ELR (cell line): ENCODE measurements at regions not wholly inside any gene's neighbourhood (a gene's known extent, or its start where the extent isn't known, plus 50 kb on each side); places are given as distances from the start of the nearest gene placed in this dataset.
"Not testable (repeated sequence)": the region's sequence is repeated elsewhere in the genome, so short reads cannot be mapped to it uniquely, and the experiment has no call there.

ENCODE experiments used
- DNase-seq: peaks from one replicate; pipeline ENCODE4 v3.0.0-alpha.2; 2015; ENCODE audit warnings: low read depth

DNA sequence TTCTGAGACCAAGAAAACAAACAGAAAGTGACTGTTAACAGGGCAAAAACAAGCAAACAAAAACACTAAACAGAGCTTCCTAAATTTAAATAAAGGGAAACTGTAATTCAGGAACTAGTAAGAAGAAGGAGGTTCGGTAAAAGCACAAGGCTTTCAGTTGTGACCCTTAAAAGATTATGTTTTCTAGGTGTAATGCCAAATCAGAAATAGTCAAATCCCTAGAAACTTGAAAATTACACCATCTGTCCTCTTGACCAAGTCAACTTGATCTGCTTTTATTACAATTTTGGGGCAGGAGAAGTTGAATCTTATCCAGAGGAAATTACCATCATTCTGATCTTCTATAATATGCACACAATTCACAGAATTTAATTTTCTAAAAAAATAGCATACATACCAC is 754.0 kb upstream of the ADGRL4 start:
- no peak for DNase-seq

DNA sequence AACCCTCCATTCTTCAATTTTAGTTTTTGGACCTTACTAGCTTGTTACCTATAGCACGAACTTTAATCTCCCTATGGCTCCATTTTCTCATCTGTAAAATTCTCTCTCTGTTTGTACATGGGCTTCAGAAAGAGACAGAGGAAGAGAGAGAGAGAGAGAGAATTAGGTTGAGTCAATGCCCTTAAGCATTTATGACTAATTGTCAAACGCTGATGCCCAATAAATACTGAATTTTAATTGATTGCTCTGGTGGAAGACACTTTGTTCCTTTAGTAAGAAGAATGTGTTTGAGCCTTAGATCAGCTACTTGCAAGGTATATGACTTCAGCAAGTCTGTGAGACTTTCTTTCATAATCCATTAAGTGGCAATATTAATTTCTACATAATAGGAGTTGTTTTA is 743.1 kb upstream of the ADGRL4 start:
- DNase-seq = peak; percentile 52

DNA sequence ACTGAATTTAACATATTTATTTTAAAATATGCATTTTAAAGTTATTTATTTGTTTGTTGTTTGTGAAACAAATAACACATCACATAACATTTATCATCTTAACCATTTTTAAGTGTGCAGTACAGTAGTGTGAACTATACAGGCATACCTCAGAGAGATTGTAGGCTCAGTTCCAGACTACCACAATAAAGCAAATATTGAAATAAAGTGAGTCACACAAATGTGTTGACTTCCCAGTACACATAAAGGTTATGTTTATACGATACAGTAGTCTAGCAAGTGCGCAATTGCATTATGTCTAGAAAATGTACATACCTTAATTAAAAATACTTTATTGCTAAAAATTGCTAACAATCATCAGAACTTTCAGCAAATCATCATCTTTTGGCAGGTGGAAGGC is 739.4 kb upstream of the ADGRL4 start:
- no peak for DNase-seq

DNA sequence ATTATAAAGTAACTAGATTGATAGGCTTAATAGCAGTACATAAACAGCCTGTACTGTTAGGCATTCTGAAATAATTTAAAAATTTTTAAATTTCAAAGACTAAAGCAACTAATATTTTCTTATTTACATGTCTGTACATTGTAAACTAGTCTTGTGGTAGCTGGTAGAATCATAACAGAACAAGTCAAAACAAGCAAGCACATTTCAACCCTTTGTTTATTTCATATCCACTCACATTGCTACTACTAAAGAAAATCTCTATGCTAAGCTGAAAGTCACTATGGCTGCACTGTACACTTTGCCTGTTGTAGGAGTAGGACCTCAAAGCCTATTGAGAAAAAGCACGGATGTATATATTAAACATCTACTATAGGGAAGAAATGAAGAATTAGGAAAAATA is 738.2 kb upstream of the ADGRL4 start:
- DNase-seq = no peak

DNA sequence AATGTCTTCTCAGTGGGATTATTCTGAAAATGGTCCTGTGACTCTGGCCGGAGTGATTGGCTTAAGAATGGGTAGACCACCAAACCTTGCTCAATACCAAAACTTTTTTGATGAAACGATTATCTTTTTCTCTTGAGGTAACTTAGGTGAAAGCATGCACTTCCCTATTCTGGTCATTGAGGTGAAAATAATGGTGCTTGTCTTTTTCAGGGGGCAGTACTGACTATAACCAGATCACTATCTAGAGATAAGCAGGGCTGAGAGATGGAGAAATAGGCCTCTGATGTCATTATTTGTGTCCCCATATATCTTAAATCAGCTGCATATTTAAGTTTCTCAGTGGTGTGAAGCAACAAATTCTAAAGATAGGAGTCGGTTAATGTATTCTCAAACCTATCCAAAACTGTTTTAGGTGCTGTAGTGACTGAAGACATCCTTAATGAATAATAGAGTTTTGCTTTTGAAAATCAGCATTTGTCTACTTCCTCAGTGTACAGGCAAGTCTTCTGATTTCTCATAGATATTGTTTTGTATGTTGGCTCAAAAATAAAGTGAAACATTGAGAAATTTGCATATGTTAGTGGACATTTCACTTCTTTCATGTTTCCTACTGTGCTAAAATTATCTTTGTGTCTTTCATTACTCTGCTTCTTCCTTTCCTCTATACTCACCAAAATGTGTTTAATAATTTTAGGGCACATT is 735.3 kb upstream of the ADGRL4 start:
- DNase-seq = no peak

DNA sequence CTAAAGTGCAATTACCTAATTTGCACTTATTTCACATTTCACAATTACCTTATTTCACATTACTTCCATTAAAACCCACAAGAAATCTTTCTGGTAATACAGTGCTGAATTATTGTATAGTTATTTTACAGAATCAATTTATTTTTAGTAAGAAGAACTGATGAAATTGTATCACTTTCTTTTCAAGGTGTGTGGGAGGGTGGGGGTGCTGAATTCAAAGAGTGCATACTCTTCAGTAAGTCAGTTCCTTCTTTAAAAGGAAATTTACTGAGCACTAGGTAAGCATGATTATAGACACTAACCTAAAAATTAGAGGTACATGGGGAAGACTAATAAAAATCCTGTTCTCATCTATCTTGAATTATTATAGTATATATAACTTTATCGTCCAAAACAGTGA is 731.6 kb upstream of the ADGRL4 start:
- no peak for DNase-seq

DNA sequence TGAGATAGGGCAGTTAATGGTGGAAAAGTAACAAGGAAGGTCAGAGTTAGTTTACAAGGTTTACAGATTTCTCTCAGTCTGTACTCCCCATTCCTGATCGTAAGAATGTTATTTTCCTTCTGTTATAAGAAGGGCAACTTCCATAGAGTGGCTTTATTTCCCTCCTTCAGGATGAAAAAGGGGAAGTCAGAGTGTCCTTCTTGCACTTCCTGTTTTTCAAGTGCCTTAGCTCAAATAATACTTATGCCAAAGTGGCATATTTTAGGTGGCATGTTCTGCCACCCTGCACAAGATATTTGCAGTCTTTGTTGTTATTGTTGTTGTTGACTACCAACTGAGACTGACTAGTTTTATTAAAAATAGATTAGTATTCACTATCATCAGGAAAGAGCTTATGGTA is 730.7 kb upstream of the ADGRL4 start:
- DNase-seq = no peak

DNA sequence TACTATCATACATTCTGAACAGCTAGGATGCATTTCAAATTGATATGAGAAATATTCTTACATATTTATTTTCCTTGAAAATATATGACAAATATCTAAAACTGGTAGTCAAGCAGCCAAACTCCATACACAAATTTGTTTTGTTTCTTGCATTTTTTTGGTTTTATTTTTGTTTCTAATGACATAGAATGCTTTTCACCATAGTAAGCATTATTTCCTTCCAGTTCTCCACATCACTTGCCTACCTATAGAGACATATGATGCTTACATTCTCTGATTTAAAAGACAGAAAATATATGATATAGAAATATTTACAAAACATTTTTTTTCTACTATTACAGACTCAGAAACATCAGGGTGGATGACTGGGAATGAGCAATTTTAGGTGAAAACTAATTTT is 726.4 kb upstream of the ADGRL4 start:
- DNase-seq = no peak

DNA sequence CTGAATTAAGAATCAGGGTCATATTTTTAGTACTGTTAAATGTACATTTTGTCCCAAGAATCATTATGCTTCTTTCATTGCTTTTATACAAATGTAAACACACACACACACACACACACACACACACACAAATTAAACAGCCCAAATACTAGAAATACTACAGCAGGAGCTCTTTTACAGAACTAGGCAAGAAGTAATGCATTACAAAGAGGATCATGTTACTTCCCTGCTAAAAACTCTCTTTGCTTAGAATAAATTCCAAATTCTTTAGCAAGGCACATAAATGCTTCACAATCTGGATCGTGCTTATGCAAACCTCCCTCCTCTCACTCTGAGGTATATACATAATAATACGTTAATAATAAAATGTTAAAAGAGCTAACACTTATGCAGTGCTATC is 720.4 kb upstream of the ADGRL4 start:
- DNase-seq = no peak

DNA sequence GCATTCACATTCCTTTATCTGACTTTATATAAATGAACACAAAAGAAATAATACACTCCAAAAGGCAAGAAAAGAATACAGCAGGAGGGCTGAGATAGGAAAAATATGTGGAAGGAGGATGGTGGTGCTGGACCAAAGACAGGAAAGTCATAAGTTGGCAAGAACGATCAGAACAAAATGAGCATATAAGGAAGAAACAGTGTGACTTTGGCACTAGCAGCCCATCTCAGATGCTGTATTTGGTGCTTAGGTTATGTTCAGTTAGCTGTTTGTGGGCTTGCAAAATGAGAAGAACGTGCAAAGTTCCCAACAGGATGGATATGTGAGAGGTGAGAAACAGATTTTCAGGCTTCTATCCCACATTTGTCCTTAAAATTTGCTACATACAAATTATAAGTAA is 719.8 kb upstream of the ADGRL4 start:
- DNase-seq = no peak

DNA sequence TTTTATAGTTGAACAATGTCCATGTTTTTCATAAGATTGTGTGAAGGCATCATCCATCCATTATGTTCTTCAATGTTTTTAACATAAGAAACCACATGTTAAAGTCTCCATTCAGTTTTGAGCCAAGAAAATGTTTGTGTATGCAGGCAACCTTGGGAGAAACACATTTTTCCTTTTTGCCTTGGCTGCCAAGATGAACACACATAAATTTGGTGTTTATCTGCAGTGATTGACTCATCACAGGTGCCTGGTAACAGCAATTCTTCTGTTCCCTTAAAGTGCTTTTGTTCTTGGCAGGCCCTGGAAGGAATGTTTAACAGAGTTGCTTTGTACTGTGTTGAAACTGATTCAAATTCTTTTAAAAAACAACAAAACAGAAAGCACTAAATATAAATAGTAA is 709.9 kb upstream of the ADGRL4 start:
- DNase-seq = no peak

DNA sequence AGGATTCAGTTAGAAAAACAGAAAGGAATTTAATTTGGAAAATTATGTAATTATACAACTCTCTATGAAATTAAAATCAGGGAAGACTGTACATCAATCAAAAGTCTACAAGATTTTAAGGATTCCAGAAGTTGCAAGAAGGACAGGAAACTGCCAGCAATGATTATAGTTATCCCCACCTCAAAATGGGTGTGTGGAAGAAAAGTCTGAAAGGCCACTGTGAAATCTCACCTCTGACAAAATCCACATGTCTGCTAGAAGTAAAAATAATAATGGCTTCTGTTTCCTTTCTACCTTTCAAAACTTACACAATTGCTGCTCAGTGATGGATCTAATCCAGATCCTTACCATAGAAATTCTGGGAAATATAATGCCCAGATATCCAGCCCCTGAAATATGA is 708.1 kb upstream of the ADGRL4 start:
- DNase-seq = no peak

DNA sequence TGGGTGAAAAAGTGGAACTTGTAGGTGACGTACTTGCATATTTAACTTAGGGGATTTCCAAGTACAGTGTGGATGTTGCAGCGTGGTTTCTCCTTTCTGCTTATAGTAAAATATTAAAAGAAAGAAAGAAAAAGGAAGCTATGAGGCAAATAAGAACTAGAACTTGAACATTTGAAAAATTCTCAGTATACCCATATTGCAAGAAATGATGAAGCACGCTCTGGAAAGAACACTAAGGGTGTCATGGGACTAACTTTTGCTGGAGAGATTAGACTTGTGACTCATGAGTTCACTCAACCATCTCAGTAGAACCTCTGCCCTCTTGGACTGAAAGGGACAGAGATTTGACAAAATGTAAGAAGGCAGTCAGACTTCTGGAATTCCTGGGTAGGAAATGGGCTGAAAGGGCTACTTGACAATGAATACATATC is 704.5 kb upstream of the ADGRL4 start:
- no peak for DNase-seq

DNA sequence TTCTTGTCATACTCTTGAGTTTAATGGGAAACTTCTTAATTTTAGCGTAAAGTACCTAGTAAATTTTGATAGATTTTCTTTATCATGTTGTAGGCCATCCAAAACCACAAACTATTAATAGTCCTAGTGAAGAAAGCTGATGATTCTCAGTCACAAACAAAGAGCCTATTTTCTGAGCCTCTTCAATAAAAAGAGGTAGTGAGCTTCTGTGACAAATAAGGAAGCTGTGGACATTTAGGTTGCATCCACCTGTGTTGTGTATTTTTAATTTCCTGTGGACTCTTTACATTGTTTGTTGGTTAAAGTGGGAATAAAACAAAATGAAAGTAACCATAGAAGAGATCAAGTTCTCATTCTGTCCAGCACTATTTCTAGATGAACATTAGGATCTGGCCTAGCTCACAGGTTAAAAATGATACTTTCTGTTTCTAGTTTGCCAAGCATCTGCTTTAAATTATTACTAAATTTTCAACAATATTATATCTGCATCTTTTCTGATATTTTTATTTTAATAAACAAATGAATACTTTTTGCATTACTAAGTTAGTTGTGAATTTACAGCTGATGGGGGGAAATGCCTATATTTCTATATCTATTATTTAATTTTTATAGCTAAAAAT is 702.2 kb upstream of the ADGRL4 start:
- DNase-seq = no peak

DNA sequence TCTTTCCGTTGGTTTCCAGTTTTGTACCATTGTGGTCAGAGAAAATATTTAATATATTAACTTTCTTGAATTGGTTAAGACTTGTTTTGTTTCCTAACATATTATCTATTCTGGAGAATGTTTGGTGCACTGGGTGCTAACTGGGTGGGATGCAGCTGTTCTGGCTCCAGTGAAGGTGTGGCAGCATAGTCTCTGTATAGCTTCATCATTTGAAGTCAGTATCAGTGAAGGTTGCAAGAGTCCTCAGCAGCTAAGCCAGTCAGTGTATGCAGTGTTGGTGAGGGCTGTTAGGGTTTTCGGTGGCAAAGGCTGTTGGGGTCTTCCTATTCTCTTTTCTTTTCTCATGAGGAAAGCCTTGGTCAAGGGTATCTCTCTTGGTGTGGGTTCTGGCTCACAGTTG is 698.7 kb upstream of the ADGRL4 start:
- no peak for DNase-seq

DNA sequence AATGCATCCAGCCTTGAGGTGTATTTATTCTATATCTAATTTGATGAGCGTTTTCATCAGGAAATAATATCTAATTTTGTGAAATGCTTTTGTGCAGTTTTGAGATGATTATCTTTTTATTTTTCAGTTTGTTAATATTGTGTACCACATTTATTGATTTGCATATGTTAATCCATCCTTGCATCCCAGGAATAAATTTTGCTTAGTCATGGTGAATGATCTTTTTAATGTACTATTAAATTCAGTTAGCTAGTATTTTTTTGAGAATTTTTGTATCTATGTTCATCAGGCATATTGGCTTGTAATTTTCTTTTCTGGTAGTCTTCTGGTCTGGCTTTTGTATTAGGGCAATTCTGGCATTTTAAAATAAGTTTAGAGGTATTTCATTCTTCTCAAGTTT is 697.5 kb upstream of the ADGRL4 start:
- DNase-seq = no peak

DNA sequence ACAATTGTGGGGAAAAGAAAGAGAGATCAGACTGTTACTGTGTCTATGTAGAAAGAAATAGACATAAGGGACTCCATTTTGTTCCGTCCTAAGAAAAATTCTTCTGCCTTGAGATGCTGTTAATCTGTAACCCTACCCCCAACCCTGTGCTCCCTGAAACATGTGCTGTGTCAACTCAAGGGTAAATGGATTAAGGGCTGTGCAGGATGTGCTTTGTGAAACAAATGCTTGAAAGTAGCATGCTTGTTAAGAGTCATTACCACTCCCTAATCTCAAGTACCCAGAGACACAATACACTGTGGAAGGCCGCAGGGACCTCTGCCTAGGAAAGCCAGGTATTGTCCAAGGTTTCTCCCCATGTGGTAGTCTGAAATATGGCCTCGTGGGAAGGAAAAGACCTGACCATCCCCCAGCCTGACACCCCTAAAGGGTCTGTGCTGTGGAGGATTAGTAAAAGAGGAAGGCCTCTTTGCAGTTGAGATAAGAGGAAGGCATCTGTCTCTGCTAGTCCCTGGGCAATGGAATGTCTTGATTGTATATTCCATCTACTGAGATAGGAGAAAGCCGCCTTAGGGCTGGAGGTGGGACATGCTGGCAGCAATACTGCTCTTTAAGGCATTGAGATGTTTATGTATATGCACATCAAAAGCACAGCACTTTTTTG is 695.9 kb upstream of the ADGRL4 start:
- not testable (repeated sequence) for DNase-seq

DNA sequence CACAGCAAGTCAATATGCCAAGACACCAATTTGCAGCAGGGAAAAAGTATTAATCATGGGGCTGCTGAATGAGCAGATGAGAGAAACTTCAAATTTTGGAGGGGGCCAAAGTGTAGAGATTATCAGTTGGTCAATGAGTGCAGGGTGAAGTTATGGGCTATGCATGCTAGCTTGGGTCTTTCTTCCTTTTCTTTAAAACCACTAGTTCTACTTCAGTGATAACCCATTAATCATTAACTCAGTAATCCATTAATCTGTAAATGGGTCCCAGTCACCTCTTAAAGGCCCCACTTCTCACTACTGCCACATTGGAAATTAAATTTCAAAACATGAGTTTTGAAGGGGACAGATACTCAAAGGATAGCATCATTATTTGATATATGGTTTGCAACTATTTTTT is 688.6 kb upstream of the ADGRL4 start:
- no peak for DNase-seq

DNA sequence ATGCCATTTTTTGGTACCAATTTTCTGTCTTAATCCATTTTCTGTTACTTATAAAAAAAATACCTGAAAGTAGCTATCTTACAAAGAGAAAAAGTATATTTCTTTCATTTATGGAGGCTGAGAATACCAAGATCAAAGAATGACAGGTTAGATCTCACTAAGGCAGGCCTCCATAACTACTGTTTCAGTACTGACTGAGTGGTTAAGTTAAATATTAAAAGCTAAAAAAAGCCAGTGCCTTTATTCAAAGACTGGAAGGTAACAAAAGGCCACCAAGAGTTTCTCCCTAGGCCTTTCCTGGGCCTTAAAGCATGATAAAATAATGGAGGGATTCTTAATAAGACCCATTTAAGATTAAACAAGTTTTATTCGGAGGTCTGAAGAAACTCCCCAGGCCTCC is 687.7 kb upstream of the ADGRL4 start:
- DNase-seq = no peak

DNA sequence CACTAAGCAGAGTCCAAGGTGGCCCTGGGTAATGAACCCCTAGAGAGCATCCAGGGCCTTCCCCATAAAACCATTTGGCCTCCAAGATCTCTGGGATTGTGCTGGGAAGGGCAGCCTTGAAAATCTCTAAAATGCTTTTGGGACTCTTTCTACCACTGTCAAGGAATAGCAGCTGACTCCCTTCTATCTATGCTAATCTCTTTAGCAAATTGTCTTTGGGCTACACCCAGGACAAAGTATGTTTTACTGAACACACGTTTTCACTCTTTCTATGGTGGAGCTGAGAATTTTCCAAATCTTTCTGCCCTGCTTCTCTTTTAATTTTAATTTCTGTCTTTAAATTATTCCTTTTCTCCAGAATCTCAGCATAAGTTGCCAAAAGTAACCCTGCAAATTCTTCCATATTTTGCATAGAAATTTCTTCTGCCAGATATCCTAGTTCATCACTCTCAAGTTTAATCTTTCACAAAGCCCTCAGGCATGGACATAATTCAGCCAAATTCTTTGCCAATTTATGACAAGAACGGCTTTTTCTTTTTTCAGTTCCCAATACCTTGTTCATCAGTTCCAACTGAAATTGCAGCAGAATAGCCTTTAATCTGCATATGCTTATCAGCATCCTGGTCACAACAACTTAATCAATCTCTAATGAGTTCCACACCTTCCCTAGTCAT is 687.0 kb upstream of the ADGRL4 start:
- no peak for DNase-seq

DNA sequence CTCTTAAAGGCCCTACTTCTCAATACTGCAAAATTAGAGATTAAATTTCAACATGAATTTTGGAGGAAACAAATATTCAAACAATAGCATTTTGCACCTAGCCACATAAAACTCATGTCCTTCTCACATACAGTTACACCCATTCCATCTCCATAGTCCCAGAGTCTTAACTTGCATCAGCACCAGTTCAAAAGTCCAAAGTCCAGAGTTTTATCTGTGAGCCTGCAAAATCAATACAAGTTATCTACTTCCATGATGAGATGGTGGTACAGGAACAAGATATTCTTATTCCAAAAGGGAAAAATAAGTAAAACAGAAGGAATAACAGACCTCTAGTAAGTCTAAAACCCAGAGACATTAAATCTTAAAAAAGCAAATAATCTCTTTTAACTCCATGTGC is 686.0 kb upstream of the ADGRL4 start:
- DNase-seq = no peak

DNA sequence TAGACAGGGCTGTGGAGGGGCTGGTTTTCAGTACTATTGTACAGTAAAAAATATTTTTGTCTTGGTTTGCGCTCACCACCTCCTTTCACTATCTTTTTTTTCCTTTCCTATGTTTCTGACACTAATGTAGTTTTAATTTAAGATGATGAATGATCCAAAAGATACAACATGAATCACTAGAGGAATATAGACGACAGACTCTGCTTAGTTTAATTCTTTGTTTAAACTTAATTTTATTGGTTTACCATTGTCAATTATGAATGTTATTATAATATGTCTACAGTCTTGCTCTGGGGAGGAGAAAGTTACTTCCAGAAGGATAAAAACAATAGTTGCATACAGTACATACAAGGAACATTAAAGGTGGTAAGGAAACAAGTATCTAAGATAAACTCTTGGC is 682.4 kb upstream of the ADGRL4 start:
- no peak for DNase-seq

DNA sequence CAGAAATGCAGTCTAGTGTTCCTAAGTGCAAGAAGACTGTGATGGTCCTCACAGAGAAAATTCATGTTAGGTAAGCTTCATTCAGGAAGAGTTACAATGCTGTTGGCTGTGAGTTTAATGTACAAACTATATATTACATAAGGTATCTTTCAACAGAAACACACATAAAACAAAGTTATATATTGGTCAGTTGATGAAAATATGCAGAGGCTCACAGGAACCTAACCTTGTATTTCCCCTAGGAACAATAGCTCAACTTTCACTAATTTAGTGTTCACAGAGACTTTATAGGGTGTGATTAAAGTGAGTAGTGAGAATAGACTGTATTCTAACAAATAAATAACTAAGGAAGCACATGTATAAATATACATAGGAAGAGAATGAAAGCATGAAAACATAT is 676.9 kb upstream of the ADGRL4 start:
- DNase-seq = no peak
